ENCODE measurements at regions not wholly inside any gene's neighbourhood (a gene's known extent, or its start where the extent isn't known, plus 50 kb on each side); places are given as distances from the start of the nearest gene placed in this dataset.

- TF ChIP-seq CTCF (IDR thresholded peaks at IDR 0.05) (no peak), POLR2A (IDR thresholded peaks at IDR 0.05) (no peak)
Measured at GRCh38 chr17:54177606-54178308, 355.0 kb downstream of the KIF2B start.
